Progenitor cell of endocrine pancreas (in vitro differentiated cells): ENCODE measurements at regions not wholly inside any gene's neighbourhood (a gene's known extent, or its start where the extent isn't known, plus 50 kb on each side); places are given as distances from the start of the nearest gene placed in this dataset.

Source experiments
- DNase-seq: peaks from one replicate; pipeline ENCODE4 v3.0.0; 2021; ENCODE audit warnings: low spot score; ENCODE audit not compliant: unreplicated experiment
- H3K27ac Mint-ChIP-seq: 2 replicates; pipeline ENCODE4 v1.8.0; 2021; ENCODE audit warnings: mild to moderate bottlenecking, moderate library complexity, mixed read lengths
- H3K27me3 Mint-ChIP-seq: 2 replicates; pipeline ENCODE4 v1.8.0; 2021; ENCODE audit warnings: mixed read lengths
- H3K36me3 Mint-ChIP-seq: 2 replicates; pipeline ENCODE4 v1.8.0; 2022; ENCODE audit warnings: mixed read lengths; ENCODE audit not compliant: insufficient read depth
- H3K4me1 Mint-ChIP-seq: 2 replicates; pipeline ENCODE4 v1.8.0; 2021; ENCODE audit warnings: low read depth, mixed read lengths
- H3K4me3 Mint-ChIP-seq: 2 replicates; pipeline ENCODE4 v1.8.0; 2021; ENCODE audit warnings: low read depth, mild to moderate bottlenecking, moderate library complexity, mixed read lengths
- H3K9me3 Mint-ChIP-seq: 2 replicates; pipeline ENCODE4 v1.8.0; 2021; ENCODE audit warnings: low read depth, mixed read lengths
- TF ChIP-seq, protein P1 (sequence below): fragments of 200-600 bp; sonication (generic); IDR thresholded peaks from one replicate; pipeline ENCODE4 v1.5.0; 2021; ENCODE audit warnings: antibody characterized with exemption, mild to moderate bottlenecking; ENCODE audit not compliant: unreplicated experiment

DNA sequence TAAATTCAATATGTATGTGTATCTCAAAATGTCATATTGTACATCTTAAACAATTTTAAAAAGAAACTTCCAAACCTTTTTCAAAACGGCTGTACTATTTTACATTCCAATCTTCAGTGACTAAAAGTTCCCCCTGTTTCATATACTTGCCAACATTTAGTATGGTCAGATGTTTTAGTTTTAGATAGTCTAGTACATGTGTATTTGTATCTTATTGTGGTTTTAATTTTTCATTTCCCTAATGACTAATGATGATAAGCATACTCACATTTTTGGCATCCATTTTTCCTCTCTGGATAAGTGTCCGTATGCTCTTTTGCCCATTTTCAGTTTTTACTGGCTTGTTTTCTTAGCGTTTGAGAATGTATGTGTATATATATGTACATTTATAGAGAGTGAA lies 212.2 kb upstream of the MAGEB18 start:
- H3K4me1 Mint-ChIP-seq, result no peaks in the 10 kb centered on the region
- H3K27ac Mint-ChIP-seq, result no peak overlapping the region
- no peak for DNase-seq
- H3K4me3 Mint-ChIP-seq, result no peak overlapping the region
- peaks cover 10% of the 10 kb centered on the region for H3K9me3 Mint-ChIP-seq
- no peaks in the 10 kb centered on the region for H3K36me3 Mint-ChIP-seq
- TF ChIP-seq, protein P1, sequence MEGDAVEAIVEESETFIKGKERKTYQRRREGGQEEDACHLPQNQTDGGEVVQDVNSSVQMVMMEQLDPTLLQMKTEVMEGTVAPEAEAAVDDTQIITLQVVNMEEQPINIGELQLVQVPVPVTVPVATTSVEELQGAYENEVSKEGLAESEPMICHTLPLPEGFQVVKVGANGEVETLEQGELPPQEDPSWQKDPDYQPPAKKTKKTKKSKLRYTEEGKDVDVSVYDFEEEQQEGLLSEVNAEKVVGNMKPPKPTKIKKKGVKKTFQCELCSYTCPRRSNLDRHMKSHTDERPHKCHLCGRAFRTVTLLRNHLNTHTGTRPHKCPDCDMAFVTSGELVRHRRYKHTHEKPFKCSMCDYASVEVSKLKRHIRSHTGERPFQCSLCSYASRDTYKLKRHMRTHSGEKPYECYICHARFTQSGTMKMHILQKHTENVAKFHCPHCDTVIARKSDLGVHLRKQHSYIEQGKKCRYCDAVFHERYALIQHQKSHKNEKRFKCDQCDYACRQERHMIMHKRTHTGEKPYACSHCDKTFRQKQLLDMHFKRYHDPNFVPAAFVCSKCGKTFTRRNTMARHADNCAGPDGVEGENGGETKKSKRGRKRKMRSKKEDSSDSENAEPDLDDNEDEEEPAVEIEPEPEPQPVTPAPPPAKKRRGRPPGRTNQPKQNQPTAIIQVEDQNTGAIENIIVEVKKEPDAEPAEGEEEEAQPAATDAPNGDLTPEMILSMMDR, result no peak
- H3K27me3 Mint-ChIP-seq, result no peaks in the 10 kb centered on the region

GRCh38 chrX:25928316-25928715 lies 209.8 kb upstream of the MAGEB18 start:
- H3K4me3 Mint-ChIP-seq, result no peak overlapping the region
- DNase-seq, result no peak
- no peaks in the 10 kb centered on the region for H3K36me3 Mint-ChIP-seq
- peaks cover 14% of the 10 kb centered on the region for H3K9me3 Mint-ChIP-seq
- TF ChIP-seq, protein P1, result no peak
- H3K4me1 Mint-ChIP-seq, result no peaks in the 10 kb centered on the region
- H3K27ac Mint-ChIP-seq, result no peak overlapping the region
- no peaks in the 10 kb centered on the region for H3K27me3 Mint-ChIP-seq

DNA sequence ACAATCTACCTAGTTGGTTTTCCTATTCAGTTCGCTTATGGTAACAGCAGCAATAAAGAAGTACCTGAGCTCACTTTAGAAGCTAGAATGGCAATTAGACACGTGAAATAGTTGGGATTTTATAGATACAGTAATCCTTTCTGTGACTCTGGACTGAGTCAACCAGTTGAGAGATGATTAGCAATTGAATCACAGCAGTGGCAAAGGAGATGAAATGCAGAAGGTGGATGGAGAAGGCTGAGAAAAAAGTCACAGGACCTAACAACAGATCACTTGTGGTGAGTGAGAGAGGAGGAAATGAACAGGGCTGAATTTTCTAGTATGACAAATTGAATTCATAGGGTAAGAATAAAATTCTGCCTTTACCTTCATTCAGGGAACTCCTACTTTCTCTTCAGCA lies 197.1 kb upstream of the MAGEB18 start:
- Mint-ChIP-seq H3K27me3 (no peaks in the 10 kb centered on the region), H3K4me1 (no peaks in the 10 kb centered on the region), H3K9me3 (peaks cover 26% of the 10 kb centered on the region), H3K4me3 (no peak overlapping the region), H3K27ac (no peak overlapping the region), H3K36me3 (peaks cover 1% of the 10 kb centered on the region)
- no peak for DNase-seq
- TF ChIP-seq, protein P1, result no peak

DNA sequence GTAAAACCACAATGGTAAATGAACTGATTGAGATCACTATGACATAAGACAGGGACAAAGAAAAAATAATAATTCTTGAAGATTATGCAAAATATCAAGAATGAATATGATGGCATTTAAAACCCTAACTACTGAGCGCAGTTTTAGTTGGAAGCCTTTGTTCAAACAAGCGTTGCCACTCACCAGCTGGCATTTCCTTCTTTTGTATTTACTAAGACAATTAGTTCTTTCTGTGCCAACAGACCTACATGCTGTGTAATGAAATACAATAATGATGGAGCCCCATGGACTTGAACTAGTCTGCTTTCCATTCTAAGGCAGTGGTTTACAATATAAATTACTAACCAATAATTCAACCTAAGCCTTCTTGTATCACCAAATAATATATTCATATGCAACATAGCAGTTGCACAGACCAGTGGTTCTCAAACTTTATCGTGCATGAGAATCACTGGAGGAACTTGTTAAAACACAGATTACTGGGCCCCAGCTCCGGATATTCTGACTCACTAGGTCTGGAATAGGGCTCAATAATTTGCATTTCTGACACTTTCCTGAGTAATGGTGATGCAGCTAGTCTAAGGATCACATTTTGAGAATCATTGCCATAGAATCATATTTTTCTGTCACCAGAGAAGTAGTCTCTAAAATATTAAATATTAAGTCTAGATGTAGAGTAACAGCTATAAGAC lies 196.4 kb upstream of the MAGEB18 start:
- DNase-seq, result no peak
- peaks cover 1% of the 10 kb centered on the region for H3K36me3 Mint-ChIP-seq
- H3K4me3 Mint-ChIP-seq, result no peak overlapping the region
- peaks cover 32% of the 10 kb centered on the region for H3K9me3 Mint-ChIP-seq
- H3K27ac Mint-ChIP-seq, result no peak overlapping the region
- no peaks in the 10 kb centered on the region for H3K4me1 Mint-ChIP-seq
- TF ChIP-seq, protein P1, result no peak
- H3K27me3 Mint-ChIP-seq, result no peaks in the 10 kb centered on the region

GRCh38 chrX:25968920-25969319 lies 169.2 kb upstream of the MAGEB18 start:
- H3K27ac Mint-ChIP-seq, result no peak overlapping the region
- no peak for DNase-seq
- H3K4me1 Mint-ChIP-seq, result no peaks in the 10 kb centered on the region
- no peaks in the 10 kb centered on the region for H3K27me3 Mint-ChIP-seq
- no peak overlapping the region for H3K4me3 Mint-ChIP-seq
- H3K9me3 Mint-ChIP-seq, result peaks cover 48% of the 10 kb centered on the region
- TF ChIP-seq, protein P1, result peak; percentile 49
- H3K36me3 Mint-ChIP-seq, result peaks cover 1% of the 10 kb centered on the region
